ENCODE measurements at regions not wholly inside any gene's neighbourhood (a gene's known extent, or its start where the extent isn't known, plus 50 kb on each side); places are given as distances from the start of the nearest gene placed in this dataset.

- no peak for DNase-seq
These were observed 256.7 kb upstream of the HES1 start for GRCh38 chr3:193879099-193879863.

- no peak for DNase-seq
These were observed 256.1 kb upstream of the HES1 start for GRCh38 chr3:193879864-193880242.

- no peak for DNase-seq
These were observed 253.9 kb upstream of the HES1 start for GRCh38 chr3:193882091-193882490.

DNA sequence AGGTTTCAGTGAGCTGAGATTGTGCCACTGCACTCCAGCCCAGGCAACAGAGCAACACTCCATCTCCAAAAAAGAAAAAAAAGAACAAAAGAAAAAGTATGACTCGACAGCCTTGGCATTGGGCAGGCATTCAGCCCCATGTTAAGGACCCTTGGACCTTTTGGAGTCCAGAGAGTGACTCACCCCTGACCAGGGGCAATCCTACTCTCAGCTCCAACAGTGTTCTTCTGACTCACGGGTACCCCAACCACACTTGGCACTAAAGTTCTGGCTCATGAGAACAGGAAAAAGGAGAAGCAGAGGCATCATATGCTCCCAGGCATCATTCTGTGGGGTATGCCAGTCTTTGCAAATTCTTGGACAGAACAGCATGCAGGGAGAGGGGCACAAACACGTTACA is 252.4 kb upstream of the HES1 start:
- no peak for DNase-seq

DNA sequence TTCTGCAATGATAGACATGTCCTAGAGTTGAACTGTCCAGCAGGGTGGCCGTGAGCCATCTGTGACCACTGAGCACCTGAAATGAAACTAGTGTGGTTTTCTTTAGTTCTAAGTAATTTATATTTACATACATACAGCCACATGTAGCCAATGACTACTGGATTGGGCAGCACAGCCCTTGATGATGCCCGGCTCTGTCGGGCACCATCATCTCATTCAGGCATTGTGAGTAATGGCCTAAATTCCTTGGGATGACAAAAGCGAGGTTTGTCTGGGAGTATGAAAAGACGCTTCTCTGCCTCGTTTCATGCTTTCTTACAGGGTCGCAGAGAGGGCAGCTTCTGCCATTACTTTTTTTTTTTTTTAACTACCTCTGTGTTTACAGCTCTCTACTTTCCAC is 251.9 kb upstream of the HES1 start:
- DNase-seq: no peak

DNA sequence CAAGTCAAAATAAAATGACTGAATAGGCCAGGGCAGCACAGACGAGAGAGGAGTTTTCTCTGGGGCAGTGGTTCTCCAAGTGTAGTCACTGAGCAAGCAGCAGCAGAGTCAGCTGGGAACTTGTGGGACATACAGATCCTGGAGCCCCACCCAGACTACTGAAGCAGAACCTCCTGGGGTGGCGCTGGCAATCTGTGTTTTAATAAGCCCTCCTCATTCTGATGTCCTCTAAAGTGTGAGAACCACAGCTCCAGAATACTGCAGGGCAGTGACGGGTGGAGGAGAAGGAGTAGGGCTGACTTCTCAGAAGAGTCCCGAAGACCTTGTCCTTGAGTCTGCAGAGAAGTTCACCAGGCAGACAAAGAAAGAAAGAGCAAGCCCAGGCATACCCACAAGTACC is 251.3 kb upstream of the HES1 start:
- no peak for DNase-seq

DNA sequence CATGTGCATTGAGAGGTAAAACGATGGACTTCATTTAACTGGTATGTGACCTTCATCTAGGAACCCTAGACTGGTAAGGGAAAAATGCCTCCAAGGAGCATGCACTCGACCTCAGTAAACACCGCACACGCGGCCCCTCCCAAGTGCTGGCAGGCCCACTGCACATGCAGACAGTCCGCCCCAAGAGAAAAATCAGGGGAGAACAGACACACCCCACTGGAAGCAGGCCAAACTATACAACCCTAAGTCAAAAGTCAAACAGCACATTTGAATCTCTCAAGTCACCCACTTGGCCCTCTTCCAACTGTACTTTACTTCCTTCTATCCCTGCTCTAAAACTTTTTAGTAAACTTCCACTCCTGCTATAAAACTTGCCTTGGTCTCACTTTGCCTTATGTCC is 250.1 kb upstream of the HES1 start:
- DNase-seq: no peak

GRCh38 chr3:193890016-193890897 is 245.7 kb upstream of the HES1 start:
- no peak for DNase-seq

- no peak for DNase-seq
These were observed 241.7 kb upstream of the HES1 start for GRCh38 chr3:193894121-193894863.

DNA sequence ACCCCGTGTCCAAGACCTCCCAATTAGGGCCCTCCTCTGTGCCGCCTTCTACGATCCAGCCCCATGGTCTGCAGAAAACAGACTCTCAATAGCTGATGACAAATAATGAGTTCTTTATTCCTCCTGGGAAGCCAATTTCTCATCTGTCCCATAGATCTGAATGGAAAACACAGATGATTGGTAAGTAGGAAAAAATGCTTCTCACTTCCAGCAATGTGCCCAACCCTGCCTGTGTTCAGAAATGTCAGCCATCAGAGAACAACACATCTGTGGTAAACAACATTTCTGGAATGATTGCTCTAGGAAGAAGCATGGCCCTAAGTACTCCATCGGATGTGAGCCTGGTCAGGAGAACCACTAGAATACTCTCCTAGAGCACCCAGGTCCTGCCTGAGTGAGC is 240.5 kb upstream of the HES1 start:
- DNase-seq: no peak

- DNase-seq: no peak
These were observed 239.5 kb upstream of the HES1 start for GRCh38 chr3:193896419-193896818.

- DNase-seq: no peak
These were observed 238.7 kb upstream of the HES1 start for GRCh38 chr3:193897288-193897687.

- DNase-seq: no peak
These were observed 238.2 kb upstream of the HES1 start for GRCh38 chr3:193897731-193898180.

DNA sequence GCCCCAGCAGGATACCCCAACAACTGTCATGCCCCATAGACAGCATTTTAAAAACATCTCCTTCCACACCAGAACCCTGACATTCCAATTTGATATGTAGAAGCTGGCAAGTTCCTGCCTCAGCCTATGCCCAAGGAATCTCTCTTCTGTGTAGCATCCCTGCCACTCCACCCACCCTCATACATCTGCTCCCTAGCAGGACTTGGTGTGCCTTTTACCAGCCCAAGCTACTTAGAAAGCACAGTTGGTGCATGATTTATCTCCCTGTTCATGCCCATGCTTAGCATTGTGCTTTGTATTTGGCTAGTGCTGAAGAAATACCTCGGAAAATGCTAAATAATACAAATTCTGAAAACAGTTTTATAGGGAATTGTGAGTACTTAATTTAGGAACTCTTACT is 236.9 kb upstream of the HES1 start:
- no peak for DNase-seq

DNA sequence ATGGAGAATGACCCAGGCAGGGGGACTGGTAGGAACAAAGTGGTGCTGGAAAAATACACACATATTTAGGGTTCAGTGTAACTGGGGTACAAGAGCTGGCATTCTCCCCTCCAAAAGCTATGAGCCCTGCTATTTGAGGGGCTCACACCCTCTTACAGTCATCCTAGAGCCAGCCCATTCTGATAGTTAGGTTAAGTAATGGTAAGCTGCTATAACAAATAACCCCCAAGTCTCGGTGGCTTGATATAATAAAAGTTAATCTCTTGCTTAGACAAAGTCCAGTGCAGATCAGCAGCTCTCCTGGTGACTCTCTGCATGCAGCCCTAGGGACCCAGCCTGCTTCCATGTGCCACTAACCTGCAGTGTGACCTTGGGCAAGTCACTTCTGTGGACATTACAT is 234.9 kb upstream of the HES1 start:
- DNase-seq: no peak

- no peak for DNase-seq
These were observed 233.1 kb upstream of the HES1 start for GRCh38 chr3:193902607-193903511.

- DNase-seq: no peak
These were observed 232.5 kb upstream of the HES1 start for GRCh38 chr3:193903512-193903817.

DNA sequence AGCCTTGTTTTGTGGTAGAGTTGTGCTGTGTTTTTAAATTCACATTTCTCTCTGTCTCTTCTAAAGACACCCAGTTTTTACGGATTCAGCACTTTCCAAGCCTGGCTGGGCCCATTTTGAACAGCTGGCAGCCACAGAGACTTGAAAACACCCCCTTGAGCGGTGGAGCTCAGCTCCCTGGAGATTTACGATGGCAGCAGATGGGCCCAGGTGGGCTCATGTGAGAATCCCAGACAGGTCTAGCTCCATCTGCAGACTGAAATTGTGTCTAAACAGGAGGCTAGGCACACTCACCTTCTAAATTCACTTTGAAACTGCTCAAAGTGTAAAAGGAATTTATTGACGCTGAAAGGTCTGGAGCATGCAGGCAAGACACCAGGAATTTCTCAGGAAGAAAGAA is 232.0 kb upstream of the HES1 start:
- DNase-seq: no peak

DNA sequence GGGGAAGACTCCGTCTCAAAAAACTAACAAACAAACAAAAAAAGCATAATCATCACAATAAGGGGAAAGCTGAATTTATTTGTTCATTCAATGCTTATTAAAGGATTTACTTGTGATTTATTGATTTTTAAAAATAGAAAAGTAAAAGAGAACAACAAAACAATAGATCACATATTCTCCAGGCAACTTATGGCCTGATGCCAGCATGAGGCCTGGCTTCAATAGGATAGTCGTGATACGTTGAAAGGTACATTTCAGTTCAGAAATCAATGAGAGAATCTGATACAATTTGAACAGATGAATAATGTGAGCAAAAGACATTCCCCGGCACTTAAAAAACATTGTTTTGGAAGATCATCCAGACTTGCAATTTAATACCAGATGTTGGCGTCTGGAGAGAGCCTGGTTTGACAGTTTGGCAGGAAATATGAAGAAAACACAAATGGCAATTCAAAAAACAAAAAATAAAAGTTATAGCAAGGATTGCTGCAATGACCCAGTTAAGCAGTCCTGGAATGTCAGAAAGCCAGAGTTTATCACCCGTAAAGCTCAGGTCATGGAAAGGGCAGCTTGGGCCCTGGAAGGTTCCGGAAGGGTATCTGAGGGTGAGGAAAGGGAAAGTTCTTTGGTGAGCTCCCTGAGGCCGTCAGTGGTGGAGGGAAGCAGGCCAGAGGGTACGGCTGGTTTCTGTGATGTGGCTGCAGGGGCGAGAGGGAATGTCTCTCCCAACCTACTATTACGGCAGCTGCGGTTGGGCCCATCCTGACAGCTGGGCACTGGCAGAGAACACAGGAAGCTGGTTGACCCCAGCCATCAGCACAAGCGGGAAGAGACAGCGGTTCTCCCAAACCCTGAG is 230.2 kb upstream of the HES1 start:
- no peak for DNase-seq

DNA sequence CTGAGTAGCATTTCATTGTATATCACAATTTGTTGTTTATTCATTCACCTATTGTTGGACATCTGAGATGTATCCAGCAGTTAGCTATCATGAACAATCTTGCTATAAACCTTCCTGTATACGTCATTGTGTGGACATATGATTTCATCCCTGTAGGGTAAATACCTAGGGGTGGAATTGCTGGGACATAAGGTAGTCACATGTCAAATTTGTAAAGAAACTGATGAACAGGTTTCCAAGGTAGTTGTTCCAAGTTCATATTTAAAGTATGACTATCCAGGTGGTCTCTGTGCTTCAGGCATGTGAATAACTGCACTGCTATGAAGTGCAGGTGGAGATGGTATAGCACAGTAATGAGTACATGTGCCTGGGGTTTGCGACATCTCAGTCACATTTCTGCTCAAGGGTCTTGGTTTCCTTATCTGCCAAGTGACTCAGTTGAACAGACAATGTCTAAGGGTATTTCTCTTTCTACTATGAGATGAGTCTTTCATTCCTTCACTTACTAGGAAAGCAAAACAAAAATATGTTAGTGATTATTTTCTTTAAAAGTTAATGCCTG is 229.0 kb upstream of the HES1 start:
- no peak for DNase-seq

DNA sequence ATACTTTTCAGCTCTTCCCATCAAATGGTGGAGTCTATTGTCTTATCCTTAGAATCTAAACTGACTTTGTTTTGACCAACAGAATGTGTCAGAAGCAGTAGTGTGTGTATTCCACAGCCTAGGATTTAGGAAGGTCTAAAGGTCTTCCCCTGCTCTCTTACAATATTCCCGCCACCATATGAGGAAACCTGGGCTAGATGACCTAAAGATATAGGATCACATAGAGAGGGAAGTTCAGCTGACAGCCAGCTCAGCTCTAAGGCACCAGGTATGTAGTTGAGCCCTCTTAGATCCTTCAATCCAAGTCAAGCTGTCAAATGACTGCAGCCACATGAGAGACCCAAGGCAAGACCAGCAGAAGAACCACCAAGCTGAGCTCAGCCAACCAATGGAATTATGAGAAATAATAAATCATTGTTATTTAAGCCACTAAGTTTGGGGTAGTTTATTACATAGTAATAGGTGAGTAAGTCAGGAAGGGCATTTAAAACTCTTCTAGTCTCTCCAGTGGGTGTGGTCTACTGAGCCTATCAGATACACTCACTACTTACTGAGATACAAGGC is 227.7 kb upstream of the HES1 start:
- DNase-seq: no peak
